Endodermal cell (in vitro differentiated cells): ENCODE measurements at regions not wholly inside any gene's neighbourhood (a gene's known extent, or its start where the extent isn't known, plus 50 kb on each side); places are given as distances from the start of the nearest gene placed in this dataset.

Experiments
- DNase-seq: peaks from one replicate; pipeline ENCODE4 v3.0.0-alpha.2; 2017
- H3K27ac ChIP-seq: 2 replicates; pipeline ENCODE4 v1.5.1; 2013; ENCODE audit warnings: mild to moderate bottlenecking, low read depth, low read length, moderate library complexity
- H3K27me3 ChIP-seq: 2 replicates; pipeline ENCODE4 v1.6.1; 2013; ENCODE audit warnings: mild to moderate bottlenecking, low read length, moderate library complexity; ENCODE audit not compliant: insufficient read depth, control insufficient read depth, poor library complexity, severe bottlenecking
- H3K36me3 ChIP-seq: 2 replicates; pipeline ENCODE4 v1.7.0; 2013; ENCODE audit warnings: mild to moderate bottlenecking, low read length, moderate library complexity; ENCODE audit not compliant: control insufficient read depth, insufficient read depth
- H3K4me1 ChIP-seq: one replicate; pipeline ENCODE4 v1.7.0; 2013; ENCODE audit warnings: low read length; ENCODE audit not compliant: control insufficient read depth, insufficient read depth
- H3K4me3 ChIP-seq: 2 replicates; pipeline ENCODE4 v1.5.1; 2013; ENCODE audit warnings: mild to moderate bottlenecking, low read length, moderate library complexity
- H3K9ac ChIP-seq: 2 replicates; pipeline ENCODE4 v1.6.1; 2013; ENCODE audit warnings: mild to moderate bottlenecking, low read length, moderate library complexity; ENCODE audit not compliant: poor library complexity, severe bottlenecking; ENCODE audit errors: extremely low read depth
- H3K9me3 ChIP-seq: 2 replicates; pipeline ENCODE4 v1.6.1; 2013; ENCODE audit warnings: mild to moderate bottlenecking, low read length, moderate library complexity; ENCODE audit not compliant: control insufficient read depth
- H3K27ac Mint-ChIP-seq: 2 replicates; pipeline ENCODE4 v1.8.0; 2020; ENCODE audit warnings: mixed read lengths
- H3K27me3 Mint-ChIP-seq: 2 replicates; pipeline ENCODE4 v1.8.0; 2021; ENCODE audit warnings: mild to moderate bottlenecking, mixed read lengths; ENCODE audit not compliant: insufficient read depth
- H3K36me3 Mint-ChIP-seq: 2 replicates; pipeline ENCODE4 v1.8.0; 2020; ENCODE audit warnings: low read depth, mixed read lengths
- H3K4me1 Mint-ChIP-seq: 2 replicates; pipeline ENCODE4 v1.8.0; 2020; ENCODE audit warnings: mixed read lengths
- H3K4me3 Mint-ChIP-seq: 2 replicates; pipeline ENCODE4 v1.8.0; 2020; ENCODE audit warnings: mild to moderate bottlenecking, moderate library complexity, mixed read lengths
- H3K9me3 Mint-ChIP-seq: 2 replicates; pipeline ENCODE4 v1.8.0; 2020; ENCODE audit warnings: mild to moderate bottlenecking, mixed read lengths
- CTCF ChIP-seq: fragments of 200-600 bp; sonication (generic); conservative IDR thresholded peaks from 2 replicates; pipeline ENCODE4 v1.5.0; 2021; ENCODE audit warnings: antibody characterized with exemption, mild to moderate bottlenecking
- WGBS, 2 experiments: methylation state at CpG; one replicate each; pipeline versions ENCODE4 v1.1.5 to v1.1.7; 2013; ENCODE audit warnings: missing lambda C conversion rate in 2 of 2, mixed read lengths in 1 of 2; ENCODE audit not compliant: insufficient coverage in 1 of 2, insufficient read length in 1 of 2; 5-methylcytosine and 5-hydroxymethylcytosine counted together

GRCh38 chr13:56923626-56924140 lies 217.0 kb upstream of the PRR20A start:
- no peak for DNase-seq
- H3K4me3 ChIP-seq = no peak overlapping the region
- Mint-ChIP-seq H3K4me1 (peaks cover 9% of the 10 kb centered on the region), H3K27me3 (no peaks in the 10 kb centered on the region), H3K36me3 (no peaks in the 10 kb centered on the region), H3K9me3 (no peaks in the 10 kb centered on the region), H3K27ac (no peak overlapping the region), H3K4me3 (no peak overlapping the region)
- peaks cover 4% of the 10 kb centered on the region for H3K4me1 ChIP-seq
- H3K27ac ChIP-seq = no peak overlapping the region
- no peaks in the 10 kb centered on the region for H3K9me3 ChIP-seq
- TF ChIP-seq CTCF = no peak
- 90% methylated on average over 2 of the region's 2 CpGs; no CpG with 5 or more reads in 1 of the 2 experiments for WGBS, 2 experiments
- no peak overlapping the region for H3K9ac ChIP-seq
- no peaks in the 10 kb centered on the region for H3K27me3 ChIP-seq
- no peaks in the 10 kb centered on the region for H3K36me3 ChIP-seq

GRCh38 chr13:56924401-56924800 lies 216.3 kb upstream of the PRR20A start:
- Mint-ChIP-seq H3K9me3 (no peaks in the 10 kb centered on the region), H3K36me3 (no peaks in the 10 kb centered on the region), H3K4me1 (peaks cover 9% of the 10 kb centered on the region), H3K27ac (no peak overlapping the region), H3K27me3 (no peaks in the 10 kb centered on the region), H3K4me3 (no peak overlapping the region)
- no peaks in the 10 kb centered on the region for H3K27me3 ChIP-seq
- H3K4me1 ChIP-seq = peaks cover 4% of the 10 kb centered on the region
- no peaks in the 10 kb centered on the region for H3K9me3 ChIP-seq
- no peak for DNase-seq
- H3K9ac ChIP-seq = no peak overlapping the region
- 87% methylated on average over 2 of the region's 2 CpGs; no CpG with 5 or more reads in 1 of the 2 experiments for WGBS, 2 experiments
- no peak for TF ChIP-seq CTCF
- no peaks in the 10 kb centered on the region for H3K36me3 ChIP-seq
- no peak overlapping the region for H3K27ac ChIP-seq
- no peak overlapping the region for H3K4me3 ChIP-seq

GRCh38 chr13:56932104-56932503 lies 208.6 kb upstream of the PRR20A start:
- Mint-ChIP-seq H3K9me3 (no peaks in the 10 kb centered on the region), H3K27ac (no peak overlapping the region), H3K27me3 (no peaks in the 10 kb centered on the region), H3K4me1 (no peaks in the 10 kb centered on the region), H3K36me3 (no peaks in the 10 kb centered on the region), H3K4me3 (no peak overlapping the region)
- H3K27ac ChIP-seq = no peak overlapping the region
- DNase-seq = no peak
- no peaks in the 10 kb centered on the region for H3K9me3 ChIP-seq
- no CpG with 5 or more reads among the region's 1 CpG for WGBS, 2 experiments
- H3K9ac ChIP-seq = no peak overlapping the region
- H3K4me1 ChIP-seq = no peaks in the 10 kb centered on the region
- no peaks in the 10 kb centered on the region for H3K36me3 ChIP-seq
- H3K4me3 ChIP-seq = no peak overlapping the region
- no peaks in the 10 kb centered on the region for H3K27me3 ChIP-seq
- no peak for TF ChIP-seq CTCF
